HG02970 (cell line): ENCODE measurements at regions not wholly inside any gene's neighbourhood (a gene's known extent, or its start where the extent isn't known, plus 50 kb on each side); places are given as distances from the start of the nearest gene placed in this dataset.
"Not testable (repeated sequence)": the region's sequence is repeated elsewhere in the genome, so short reads cannot be mapped to it uniquely, and the experiment has no call there.

Source experiments
- ATAC-seq: cut with Tn5 transposase; IDR thresholded peaks from one replicate; pipeline ENCODE4 v1.9.1; 2021; ENCODE audit warnings: mild to moderate bottlenecking, moderate library complexity, moderate number of reproducible peaks; ENCODE audit not compliant: unreplicated experiment, low FRiP score

DNA sequence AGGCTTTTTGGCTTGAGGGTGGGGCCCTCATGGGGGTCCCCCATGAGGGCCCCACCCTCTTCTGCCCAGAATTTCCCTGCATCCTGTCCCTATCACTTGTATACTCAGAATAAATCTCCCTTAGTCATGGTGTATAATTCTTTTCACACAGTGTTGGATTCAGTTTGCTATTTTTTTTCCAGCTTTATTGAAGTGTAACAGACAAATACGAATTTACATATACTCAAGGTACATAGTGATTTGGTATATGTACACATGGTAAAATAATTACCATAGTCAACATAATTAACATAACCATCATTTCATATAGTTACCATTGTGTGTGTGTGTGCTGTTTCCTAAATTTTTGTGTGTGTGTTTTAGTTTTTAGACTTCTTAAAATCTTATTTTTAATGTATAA lies 289.4 kb downstream of the CNTNAP3B start:
- not testable (repeated sequence) for ATAC-seq

DNA sequence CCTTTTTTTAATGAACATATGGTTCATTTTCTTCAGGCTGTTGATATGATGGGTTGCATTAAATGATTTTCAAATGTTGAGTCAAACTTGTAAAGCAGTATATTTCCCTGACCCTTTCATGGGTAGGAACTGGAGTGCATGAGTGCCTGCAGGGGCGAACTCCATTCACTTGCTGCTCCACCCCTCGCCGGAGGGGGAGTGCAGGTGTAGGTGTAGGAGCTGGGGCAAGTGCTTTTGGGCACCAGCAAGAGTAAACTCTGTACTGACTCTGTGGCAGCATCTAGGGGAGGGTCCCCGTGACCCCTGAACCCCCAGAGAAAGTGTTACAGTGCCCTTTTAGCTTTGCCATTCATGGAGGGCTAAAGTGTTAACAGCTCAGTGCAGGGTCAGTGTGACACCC lies 290.3 kb downstream of the CNTNAP3B start:
- ATAC-seq, result not testable (repeated sequence)

DNA sequence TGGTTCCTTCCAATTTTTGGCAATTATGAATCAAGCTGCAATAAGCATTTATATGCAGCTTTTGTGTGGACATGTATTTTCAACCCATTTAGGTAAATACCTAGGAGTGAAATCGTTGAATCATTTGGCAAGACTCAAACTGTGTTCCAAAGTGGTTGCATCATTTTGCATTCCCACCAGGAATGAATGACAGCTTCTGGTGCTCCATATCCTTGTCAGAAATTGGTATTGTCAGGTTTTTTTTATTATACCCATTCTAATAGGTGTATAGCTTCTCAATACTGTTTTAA lies 290.7 kb downstream of the CNTNAP3B start:
- ATAC-seq, result not testable (repeated sequence)

DNA sequence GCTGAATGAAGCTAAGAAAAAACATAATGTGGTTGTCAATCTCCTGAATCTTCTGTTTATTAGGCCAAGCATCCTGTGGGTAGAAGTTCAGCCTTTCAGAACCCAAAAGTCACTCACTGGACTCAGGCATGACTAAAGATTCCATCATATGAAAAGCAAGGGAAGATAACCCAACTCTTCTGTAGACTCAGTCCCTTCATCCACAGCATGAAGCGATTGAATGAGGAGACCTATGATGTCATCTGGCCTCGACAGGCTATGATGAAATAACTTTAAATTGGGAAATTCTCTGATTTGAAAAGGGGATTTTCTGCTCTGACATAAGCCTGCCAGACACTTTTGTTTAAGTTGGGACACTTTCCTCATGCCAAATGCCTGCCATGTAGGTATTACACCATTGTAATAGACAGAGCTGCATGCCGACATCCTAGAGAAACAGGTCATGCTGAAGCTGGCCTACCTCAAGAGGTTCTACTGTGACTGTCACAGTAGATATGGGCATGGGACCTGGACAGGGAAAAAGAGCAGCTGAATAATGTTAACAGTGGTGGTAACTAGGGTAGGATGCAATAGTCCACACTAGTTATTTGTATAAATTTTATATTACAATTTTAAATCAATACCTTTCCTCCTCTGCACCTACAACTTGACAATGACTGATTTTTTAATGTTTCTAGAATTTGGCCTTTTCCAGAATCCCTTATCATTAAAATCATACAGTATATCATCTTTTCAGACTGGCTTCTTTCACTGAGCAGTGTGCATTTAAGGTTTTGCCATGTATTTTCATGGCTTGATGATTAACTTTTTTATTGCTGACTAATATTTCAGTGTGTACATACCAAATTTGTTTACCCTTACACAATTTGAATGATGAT lies 291.3 kb downstream of the CNTNAP3B start:
- ATAC-seq, result not testable (repeated sequence)

DNA sequence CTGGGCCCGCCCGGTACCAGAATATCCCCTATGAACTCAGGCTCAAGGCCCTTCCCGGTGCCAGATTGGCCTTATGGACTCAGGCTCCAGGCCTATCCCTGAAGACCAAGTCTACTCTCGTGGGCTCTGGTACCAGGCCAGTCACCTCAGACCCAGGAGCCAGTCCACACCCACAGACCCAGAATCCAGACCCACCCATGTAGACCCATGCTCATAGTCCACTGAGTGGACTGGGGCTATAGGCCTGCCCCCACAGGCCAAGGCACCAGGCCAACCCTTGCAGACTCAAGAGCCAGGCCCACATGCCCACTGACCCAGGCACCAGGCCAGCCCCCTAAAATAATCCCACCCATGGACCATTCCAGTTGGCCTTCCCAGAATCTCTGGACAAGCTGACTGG lies 296.1 kb downstream of the CNTNAP3B start:
- not testable (repeated sequence) for ATAC-seq

DNA sequence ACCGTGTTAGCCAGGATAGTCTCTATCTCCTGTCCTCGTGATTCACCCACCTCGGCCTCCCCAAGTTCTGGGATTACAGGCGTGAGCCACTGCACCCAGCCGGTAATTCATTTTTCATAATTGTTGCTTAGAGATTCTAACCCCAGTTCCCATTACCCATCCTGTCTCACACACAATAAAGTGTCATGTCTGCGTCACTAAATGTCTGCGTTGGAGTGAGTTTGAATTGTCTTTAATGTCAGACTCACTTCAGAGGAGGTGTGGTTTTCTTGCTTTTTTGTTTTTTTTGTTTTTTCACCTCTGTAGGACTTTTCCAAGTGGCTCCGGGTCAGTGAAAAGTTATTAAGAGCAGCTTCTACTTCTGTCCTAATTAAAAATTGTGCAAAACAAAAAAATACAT lies 304.5 kb downstream of the CNTNAP3B start:
- ATAC-seq, result not testable (repeated sequence)

DNA sequence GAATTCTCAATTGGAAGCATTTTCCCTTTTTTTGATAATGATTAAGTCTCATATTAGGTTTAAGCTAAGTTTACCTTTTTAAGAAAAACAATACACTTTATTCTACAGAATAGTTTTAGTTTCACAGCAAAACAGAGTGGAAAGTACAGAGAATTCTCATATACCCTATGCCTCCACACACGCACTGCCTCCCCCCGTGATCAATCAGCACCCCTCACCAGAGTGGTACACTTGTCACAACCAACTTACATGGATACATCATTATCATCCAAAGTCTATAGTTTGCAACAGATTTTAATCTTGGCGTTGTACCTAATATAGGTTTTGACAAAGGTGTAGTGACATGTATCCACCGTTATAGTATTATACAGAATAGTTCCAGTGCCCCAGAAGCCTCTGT lies 326.5 kb downstream of the CNTNAP3B start:
- not testable (repeated sequence) for ATAC-seq

DNA sequence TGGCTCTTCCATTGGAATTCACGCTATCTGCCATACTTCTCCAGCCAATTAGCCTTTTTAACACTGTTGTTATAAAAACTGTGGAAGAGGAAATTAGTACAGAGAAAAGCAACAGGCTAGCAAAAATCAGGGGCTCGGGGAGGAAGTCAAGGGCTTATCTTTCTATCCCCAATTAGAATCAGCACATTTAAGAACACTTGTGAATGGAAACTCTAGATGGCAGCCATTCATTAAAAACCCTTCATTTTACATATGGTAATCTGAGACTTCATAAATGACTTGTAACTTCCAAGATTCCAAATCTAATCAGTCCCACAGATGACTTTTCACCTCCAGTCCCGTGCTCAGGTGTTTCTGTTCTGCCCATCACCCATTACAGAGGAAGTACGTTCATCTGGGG lies 330.5 kb downstream of the CNTNAP3B start:
- not testable (repeated sequence) for ATAC-seq

DNA sequence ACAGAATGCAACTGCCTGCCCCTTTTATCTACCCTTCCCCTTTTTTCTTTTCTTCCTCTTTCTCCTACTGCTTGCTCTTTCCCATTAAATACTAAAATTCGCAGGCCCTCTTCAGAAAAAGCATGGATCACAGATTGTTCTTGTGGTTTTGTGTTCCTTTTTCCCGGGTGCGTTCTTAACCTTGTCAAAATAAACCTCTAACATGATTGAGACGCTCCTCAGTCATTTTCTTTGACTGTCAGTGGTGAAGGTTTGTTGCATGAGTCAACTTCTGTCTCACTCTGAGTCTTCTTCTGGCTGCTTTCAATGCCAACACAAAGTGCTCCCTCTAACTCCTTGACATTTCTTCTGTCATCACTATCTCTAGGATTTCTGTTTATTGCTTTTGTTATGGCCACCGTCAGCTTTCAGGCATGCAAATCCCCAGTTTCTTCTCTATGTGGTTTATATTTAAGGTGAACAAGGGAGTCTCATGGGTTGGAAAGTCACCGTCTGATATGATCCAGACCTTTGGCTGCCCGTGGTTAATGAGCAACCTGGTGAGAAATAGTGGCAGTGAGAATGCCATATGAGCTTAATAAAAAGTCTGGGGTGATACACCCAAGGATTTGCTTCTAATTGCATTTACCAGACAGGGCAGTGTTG lies 338.4 kb downstream of the CNTNAP3B start:
- not testable (repeated sequence) for ATAC-seq

DNA sequence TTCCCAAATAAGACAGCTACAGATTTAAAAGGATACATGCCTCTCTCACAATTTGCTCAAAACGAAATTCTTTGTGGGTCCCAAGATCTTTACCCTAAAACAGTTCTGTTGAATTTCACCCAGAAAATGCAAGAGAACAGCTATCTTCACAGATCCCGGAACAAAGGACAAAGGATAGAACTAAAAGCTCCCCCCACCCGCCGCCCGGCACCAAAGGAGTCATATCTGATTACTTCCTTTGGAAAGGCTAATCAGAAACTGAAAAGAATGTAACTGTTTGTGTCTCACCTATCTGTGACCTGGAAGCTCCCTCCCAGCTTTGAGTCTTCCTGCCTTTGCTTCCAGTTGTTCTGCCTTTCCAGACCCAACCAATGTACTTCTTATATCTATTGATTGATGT lies 339.2 kb downstream of the CNTNAP3B start:
- not testable (repeated sequence) for ATAC-seq

DNA sequence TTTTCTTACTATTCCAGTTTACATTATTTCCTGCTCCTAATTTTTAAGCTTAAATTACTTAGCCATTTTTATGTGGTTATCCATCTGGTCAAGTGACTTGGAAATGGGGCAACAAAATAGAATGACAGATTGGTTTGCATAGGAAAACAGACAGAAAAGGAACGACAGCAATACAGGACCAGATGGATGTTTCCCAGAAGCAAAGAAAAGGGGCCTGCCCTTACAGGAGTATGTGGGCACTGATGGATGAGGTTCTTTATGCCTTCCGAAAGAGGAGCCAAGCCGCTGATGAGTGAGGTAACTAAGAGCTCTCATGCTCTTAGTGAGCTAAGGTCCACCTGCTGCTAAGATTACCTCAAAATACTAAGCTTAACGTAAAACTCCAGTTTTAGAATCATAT lies 339.8 kb downstream of the CNTNAP3B start:
- ATAC-seq, result not testable (repeated sequence)

DNA sequence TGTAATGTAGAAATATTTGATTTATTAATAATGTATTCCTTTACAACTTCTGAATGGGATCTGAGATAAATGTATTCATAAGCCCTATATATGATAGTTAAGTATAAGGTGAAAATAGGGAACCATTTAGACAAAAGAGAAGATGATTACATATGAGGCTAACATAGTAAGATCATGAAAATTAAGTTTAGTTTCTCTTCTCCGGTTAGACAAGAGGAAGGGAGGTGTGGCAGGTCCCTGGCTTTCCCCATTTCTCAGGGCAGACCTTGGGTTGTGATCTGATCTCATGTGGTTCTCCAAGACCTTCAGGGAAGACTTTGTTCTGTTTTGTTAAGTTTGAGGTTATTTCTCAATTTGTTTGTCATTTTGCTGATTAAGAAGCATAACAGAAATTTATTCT lies 341.3 kb downstream of the CNTNAP3B start:
- ATAC-seq, result not testable (repeated sequence)

DNA sequence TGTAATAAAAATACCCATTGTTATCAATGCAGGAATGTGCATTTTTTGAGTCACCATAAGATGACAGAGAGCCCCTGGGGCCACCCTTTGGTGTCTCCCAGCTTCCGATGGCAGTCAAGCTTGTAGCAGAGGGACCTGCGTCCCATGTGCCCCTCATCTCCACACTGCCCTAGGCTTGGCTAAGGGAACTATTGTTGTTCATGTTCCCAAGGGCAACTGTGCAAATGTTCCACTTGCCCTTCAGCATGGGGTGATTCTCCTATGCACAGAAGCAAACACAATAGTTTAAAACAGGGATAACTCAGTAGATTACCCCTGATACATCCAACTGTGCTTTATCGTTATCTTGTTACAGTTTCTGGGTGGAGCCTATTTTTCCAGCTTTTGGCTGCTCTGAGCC lies 342.0 kb downstream of the CNTNAP3B start:
- not testable (repeated sequence) for ATAC-seq

DNA sequence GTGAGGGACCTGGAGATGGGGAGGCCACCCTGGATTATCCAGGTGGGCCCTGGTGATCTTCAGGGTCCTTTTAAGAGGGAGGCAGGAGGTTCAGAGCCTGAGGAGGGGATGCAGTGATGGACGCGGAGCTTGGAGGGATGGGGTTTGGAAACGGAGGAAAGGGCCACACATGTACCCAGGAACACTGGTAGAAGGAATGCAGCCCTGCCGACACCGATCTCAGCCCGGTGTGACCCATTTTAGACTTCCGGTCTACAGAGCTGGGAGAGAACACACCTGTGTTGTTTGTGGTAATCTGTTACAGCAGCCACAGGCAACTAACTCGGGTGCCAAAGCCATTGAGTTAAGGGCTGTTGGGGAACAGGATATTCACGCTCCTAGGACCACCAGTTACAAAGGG lies 345.2 kb downstream of the CNTNAP3B start:
- ATAC-seq, result not testable (repeated sequence)

DNA sequence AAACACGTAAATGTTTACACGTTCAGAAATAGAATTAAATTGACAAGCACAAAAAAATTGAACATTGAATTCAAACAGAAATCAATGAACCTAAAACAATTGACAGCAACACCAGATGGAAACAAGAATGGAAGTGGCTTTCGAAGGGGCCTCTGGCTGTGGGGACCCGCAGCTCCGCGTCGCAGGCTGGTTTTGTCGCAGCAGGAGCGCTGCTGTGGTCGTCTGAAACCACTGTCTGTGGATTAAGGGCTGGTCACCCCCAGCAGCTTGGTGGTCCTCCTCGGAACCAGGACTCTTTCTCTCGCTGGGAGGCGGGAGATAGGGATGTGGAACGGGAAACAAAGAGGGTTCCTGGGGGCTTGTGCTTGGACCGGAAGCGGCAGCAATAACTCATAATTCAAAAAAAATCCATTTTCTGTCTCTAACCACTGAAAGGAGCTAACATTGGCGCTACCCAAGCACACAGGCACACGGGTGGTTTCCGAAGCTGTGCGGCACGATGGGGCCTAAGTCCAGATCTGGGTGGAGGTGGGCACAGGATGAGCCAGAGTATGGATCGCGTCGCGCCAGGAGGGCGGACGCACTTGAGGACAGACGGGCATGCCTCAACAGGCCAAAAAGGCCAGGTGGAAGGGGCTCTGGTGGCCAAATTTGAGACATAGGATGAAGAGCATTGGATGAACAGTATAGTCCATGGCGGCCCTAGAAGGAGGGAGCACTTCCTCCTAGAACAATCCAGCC lies 346.0 kb downstream of the CNTNAP3B start:
- ATAC-seq, result not testable (repeated sequence)

DNA sequence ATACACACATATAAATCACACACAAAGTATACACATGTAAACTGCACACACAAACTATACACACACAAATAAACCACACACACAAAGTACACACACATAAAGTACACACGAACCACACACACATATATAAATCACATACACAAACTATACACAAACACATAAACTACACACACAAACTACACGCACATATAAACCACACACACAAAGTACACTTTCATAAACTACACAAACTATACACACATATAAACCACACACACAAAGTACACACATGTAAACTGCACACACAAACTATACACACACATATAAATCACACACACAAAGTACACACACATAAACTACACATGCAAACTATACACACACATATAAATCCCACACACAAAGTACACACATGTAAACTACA lies 347.3 kb downstream of the CNTNAP3B start:
- not testable (repeated sequence) for ATAC-seq

DNA sequence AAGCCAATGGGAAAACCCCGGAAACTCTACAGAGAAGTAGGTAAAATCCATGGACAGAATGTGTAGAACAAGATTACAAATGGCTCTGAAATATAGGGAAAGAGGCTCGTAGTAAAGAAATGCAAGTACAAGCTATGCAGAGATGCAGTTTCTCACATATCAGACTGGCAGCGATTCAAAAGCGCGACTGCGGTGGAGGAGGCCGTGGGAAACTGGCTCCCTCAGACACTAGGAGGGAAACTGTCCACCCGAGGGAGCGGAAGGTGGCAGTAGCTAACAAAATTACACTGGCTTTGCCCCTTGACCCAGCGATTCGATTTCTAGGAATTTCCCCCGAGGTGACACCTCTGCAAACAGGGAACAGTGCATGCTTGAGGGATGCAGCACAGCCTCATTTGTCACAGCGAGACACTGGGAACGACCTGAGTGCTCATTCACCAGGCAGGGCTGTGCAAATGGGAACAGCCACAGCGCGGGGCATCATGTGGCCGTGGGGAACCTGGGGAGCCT lies 349.3 kb downstream of the CNTNAP3B start:
- ATAC-seq, result not testable (repeated sequence)

DNA sequence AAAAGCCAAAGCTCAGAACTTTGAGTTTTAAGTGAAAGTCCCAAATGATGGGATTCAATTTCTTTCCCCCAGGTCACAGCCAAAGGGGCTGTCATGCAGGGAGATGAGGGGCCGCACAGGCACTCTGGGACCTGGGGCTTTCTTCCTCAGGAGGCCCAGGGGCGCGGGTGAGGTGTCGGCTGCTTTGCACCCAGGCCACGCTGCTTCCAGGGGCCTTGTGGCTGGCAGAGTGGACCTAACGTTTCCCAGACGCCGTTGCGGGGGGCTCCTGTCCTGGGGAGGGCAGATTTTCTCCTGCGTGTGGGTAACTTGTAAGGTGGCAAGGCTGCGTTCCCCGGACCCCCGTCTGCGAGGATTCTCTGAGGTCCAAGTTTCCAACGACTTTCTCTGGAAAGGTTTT lies 350.0 kb downstream of the CNTNAP3B start:
- ATAC-seq, result not testable (repeated sequence)

DNA sequence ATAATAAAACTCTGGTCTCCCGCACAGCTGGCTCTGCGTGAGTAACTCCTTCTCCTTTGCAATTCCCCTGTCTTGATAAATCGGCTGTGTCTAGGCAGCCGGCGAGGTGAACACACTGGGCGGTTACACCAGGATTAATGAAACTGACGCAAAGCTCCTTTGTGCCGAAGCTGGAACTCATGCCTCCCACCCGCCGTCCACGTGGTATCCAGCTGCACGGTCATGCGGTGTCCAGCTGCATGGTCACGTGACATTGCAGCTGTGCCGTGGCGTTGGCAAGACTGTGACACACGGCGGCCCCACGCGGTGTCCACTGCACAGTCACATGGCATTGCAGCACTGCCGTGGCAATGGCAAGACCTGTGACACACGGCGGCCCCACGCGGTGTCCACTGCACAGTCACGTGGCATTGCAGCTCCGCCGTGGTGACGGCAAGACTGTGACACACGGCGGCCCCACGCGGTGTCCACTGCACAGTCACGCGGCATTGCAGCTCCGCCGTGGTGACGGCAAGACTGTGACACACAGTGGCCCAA lies 350.6 kb downstream of the CNTNAP3B start:
- not testable (repeated sequence) for ATAC-seq

DNA sequence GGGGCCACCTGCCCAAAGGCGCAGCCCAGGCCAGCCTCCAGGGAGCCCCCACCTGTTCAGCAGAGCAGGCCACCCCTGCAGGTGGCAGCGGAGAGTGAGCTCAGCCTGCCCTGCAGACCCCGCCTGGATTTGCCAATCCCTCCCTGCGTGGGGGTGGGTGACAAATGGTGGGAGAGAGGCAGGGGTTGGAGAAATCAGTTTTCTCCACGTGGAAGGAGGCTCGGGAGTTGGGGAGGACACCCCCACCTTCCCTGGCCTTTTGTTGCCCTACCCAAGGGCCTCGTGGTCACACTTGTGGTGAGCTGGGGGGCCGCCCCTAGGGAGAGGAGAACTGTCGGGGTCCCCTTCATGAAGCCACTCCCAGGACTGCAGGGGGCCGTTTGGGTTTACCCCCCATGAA lies 351.7 kb downstream of the CNTNAP3B start:
- not testable (repeated sequence) for ATAC-seq

DNA sequence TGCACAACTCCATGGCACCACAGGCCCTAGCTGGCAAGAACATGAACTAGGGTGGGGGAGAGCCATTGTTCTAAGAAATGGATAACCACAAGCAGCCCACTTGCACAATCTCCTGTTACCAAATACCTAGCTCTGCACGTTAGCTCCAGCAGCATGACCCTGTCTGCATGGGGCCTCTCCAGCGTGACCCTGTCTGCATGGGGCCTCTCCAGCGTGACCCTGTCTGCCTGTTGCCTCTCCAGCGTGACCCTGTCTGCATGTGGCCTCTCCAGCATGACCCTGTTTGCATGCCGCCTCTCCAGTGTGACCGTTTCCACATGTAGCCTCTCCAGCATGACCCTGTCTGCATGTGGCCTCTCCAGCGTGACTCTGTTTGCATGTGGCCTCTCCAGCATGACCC lies 356.7 kb downstream of the CNTNAP3B start:
- ATAC-seq, result not testable (repeated sequence)
